Chondrocyte (in vitro differentiated cells): ENCODE measurements at regions not wholly inside any gene's neighbourhood (a gene's known extent, or its start where the extent isn't known, plus 50 kb on each side); places are given as distances from the start of the nearest gene placed in this dataset.
A peak's percentile ranks its signal among the peaks of the same experiment; 100 is the strongest.

Source experiments
- DNase-seq: peaks from one replicate; pipeline ENCODE4 v3.0.0; 2021; ENCODE audit warnings: mixed read lengths, low spot score
- H3K27ac Mint-ChIP-seq: one replicate; pipeline ENCODE4 v1.8.0; 2021; ENCODE audit warnings: mild to moderate bottlenecking, moderate library complexity, mixed read lengths; ENCODE audit not compliant: unreplicated experiment
- H3K27me3 Mint-ChIP-seq: 2 replicates; pipeline ENCODE4 v1.8.0; 2021; ENCODE audit warnings: low read depth, mixed read lengths
- H3K36me3 Mint-ChIP-seq: 2 replicates; pipeline ENCODE4 v1.8.0; 2021; ENCODE audit warnings: low read depth, mixed read lengths
- H3K4me1 Mint-ChIP-seq: 2 replicates; pipeline ENCODE4 v1.8.0; 2021; ENCODE audit warnings: low read depth, mild to moderate bottlenecking, mixed read lengths
- H3K4me3 Mint-ChIP-seq: one replicate; pipeline ENCODE4 v1.8.0; 2021; ENCODE audit warnings: mild to moderate bottlenecking, moderate library complexity, mixed read lengths; ENCODE audit not compliant: unreplicated experiment
- H3K9me3 Mint-ChIP-seq: 2 replicates; pipeline ENCODE4 v1.8.0; 2021; ENCODE audit warnings: low read depth, mixed read lengths
- TF ChIP-seq, protein P1 (sequence below): fragments of 200-600 bp; sonication (generic); IDR thresholded peaks from 2 replicates; pipeline ENCODE4 v1.5.0; 2021; ENCODE audit warnings: antibody characterized with exemption, mild to moderate bottlenecking, moderate library complexity

GRCh38 chr21:43331111-43331961, 95.6 kb downstream of the SIK1 start:
- TF ChIP-seq, protein P1, sequence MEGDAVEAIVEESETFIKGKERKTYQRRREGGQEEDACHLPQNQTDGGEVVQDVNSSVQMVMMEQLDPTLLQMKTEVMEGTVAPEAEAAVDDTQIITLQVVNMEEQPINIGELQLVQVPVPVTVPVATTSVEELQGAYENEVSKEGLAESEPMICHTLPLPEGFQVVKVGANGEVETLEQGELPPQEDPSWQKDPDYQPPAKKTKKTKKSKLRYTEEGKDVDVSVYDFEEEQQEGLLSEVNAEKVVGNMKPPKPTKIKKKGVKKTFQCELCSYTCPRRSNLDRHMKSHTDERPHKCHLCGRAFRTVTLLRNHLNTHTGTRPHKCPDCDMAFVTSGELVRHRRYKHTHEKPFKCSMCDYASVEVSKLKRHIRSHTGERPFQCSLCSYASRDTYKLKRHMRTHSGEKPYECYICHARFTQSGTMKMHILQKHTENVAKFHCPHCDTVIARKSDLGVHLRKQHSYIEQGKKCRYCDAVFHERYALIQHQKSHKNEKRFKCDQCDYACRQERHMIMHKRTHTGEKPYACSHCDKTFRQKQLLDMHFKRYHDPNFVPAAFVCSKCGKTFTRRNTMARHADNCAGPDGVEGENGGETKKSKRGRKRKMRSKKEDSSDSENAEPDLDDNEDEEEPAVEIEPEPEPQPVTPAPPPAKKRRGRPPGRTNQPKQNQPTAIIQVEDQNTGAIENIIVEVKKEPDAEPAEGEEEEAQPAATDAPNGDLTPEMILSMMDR = no peak
- Mint-ChIP-seq H3K27me3 (no peaks in the 10 kb centered on the region), H3K27ac (peak overlapping the region; percentile 95), H3K4me1 (peaks cover 30% of the 10 kb centered on the region), H3K36me3 (no peaks in the 10 kb centered on the region), H3K4me3 (no peak overlapping the region), H3K9me3 (no peaks in the 10 kb centered on the region)
- no peak for DNase-seq

DNA sequence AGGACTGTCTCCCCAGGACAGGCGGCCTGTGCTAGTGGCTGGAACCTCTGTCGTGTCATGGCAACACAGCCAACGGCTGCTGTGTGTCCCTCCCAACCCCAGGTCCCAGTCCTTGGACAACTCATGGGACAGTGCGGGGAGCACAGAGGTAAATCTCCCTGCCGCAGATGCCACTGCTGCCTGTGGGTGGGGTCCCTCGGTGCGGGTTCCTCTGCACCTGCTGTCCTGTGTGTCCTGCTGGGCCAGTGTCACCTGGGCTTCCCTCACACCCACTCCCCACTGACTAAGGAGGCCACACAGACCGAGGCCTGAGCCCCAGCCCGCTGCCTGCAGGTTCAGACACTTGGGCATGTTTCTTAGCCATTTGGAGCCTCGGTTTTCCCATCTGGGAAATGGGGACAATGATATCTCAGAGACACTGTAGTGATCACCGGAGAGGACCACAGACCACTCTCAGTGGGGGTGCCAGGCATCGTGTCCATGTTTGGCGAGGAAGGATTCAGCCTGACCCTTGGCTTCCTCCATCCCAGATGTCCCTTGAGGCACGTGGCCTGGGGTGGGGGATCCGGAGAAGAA, 96.5 kb downstream of the SIK1 start:
- no peak overlapping the region for H3K4me3 Mint-ChIP-seq
- H3K27ac Mint-ChIP-seq = no peak overlapping the region
- no peaks in the 10 kb centered on the region for H3K9me3 Mint-ChIP-seq
- peaks cover 30% of the 10 kb centered on the region for H3K4me1 Mint-ChIP-seq
- TF ChIP-seq, protein P1 = no peak
- H3K27me3 Mint-ChIP-seq = no peaks in the 10 kb centered on the region
- no peaks in the 10 kb centered on the region for H3K36me3 Mint-ChIP-seq
- no peak for DNase-seq

DNA sequence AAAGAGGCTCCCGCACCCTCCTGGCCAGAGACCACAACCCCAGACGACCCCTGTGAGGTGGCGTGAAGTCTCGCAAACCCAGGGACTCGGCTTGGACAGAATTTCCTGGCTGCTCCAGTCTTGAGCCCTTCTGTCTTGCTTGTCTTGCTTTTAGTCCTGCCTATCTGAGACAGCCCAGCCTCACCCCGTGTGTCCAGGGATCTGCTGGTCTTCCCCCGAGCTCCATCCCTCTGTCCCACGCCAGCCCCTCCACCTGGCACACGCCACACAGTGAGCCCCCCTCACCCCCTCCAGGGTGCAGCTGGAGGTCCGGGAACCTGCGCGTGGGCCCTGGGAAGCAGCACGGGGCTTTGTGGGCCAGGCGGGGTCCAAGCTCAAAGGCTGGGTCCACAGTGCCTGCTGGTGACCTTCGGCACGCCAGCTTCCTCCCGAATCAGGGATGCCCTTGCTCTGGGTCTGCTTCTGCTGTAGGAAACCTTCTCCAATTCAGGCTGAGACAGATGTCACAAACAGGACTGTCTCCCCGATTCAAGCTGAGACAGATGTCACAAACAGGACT, 97.1 kb downstream of the SIK1 start:
- TF ChIP-seq, protein P1 = no peak
- Mint-ChIP-seq H3K27me3 (no peaks in the 10 kb centered on the region), H3K9me3 (no peaks in the 10 kb centered on the region), H3K4me3 (no peak overlapping the region), H3K36me3 (no peaks in the 10 kb centered on the region), H3K27ac (no peak overlapping the region), H3K4me1 (peaks cover 30% of the 10 kb centered on the region)
- no peak for DNase-seq

DNA sequence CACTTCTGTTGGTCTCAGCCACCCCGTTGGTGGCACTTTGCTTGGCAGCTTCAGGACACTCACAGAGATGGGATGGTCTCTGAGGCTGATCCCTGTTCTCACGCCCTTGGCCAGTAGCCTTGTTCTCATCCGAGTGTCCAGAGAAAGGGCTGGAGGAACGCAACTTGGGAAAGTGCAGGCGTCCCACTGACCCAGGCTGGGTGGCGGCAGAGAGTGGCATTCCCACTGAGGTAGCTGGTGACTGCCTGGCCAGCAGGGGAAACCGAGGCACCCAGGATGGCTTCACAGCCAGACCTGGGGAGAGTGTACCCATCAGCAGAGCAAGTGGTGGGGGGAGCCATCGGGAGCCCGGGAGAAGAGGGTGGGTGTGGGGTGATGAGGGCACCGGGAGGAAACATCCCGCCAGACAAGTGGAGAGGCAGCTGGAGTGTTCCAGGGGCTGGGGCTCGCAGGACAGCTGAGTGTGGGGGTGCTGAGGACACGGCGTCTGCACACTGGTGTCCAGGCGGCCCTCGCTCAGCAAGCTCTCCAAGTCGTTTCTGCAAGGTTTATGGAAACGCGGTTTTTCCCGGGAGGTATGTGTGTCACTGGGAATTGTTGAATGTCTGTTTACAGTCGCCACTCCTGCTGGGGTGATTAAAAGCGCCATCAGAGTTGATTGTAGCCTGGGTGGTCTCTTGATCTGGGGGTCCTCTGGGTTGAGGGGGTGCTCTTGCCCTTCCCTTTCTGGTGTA, 97.8 kb downstream of the SIK1 start:
- DNase-seq = no peak
- Mint-ChIP-seq H3K27ac (no peak overlapping the region), H3K27me3 (no peaks in the 10 kb centered on the region), H3K9me3 (no peaks in the 10 kb centered on the region), H3K36me3 (no peaks in the 10 kb centered on the region), H3K4me3 (no peak overlapping the region), H3K4me1 (peaks cover 28% of the 10 kb centered on the region)
- TF ChIP-seq, protein P1 = no peak
